Activated CD8-positive, alpha-beta memory T cell treated with anti-CD3 and anti-CD28 coated beads for 24 hours (primary cell): ENCODE measurements at regions not wholly inside any gene's neighbourhood (a gene's known extent, or its start where the extent isn't known, plus 50 kb on each side); places are given as distances from the start of the nearest gene placed in this dataset.
"Not testable (repeated sequence)": the region's sequence is repeated elsewhere in the genome, so short reads cannot be mapped to it uniquely, and the experiment has no call there.

Source experiments
- DNase-seq: peaks from one replicate; pipeline ENCODE4 v3.0.0-alpha.2; 2020

GRCh38 chr14:71165121-71166031 is 258.1 kb downstream of the PCNX1 start:
- no peak for DNase-seq

DNA sequence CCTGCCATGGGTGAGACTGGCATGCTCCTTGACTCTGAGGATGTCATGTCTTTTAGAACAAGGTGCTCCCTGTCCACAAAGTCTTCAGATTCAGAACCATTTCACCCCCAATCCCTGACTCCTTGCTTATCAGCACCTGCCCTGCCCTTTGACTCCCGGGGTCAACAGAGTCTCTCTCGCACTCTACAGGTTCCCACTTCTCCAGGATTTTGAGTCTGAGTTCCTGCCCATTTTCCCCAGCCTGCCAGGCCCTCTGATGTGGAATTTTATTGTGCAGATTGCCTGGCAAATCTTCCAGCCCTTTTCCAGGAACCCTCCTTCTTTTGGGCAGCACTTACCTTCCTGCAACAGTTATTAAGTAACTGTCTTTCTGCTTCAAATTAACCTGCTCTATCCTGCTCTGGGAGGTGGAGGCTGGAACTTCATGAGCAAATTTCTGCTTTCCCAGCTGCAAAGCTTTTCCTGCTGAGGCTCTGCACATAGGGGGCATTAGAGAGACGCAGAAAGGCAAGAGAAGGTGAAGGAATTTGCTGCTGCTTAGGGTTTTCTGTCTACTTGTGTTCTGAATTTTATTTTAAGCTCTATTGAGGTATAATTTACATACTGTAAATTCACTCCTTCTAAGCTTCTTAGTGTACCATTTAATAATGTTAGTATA is 259.1 kb downstream of the PCNX1 start:
- no peak for DNase-seq

DNA sequence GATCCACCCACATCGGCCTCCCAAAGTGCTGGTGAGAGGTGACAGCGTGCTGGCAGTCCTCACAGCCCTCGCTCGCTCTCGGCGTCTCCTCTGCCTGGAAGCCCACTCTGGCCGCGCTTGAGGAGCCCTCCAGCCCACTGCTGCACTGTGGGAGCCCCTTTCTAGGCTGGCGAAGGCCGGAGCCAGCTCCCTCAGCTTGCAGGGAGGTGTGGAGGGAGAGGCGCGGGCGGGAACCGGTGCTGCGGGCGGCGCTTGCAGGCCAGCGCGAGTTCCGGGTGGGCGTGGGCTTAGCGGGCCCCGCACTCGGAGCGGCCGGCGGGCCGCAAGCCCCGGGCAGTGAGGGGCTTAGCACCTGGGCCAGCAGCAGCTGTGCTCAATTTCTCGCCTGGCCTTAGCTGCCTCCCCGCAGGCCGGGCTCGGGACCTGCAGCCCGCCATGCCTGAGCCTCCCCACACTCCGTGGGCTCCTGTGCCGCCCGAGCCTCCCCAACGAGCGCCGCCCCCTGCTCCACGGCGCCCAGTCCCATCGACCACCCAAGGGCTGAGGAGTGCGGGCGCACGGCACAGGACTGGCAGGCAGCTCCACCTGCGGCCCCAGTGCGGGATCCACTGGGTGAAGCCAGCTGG is 260.2 kb downstream of the PCNX1 start:
- DNase-seq = not testable (repeated sequence)

DNA sequence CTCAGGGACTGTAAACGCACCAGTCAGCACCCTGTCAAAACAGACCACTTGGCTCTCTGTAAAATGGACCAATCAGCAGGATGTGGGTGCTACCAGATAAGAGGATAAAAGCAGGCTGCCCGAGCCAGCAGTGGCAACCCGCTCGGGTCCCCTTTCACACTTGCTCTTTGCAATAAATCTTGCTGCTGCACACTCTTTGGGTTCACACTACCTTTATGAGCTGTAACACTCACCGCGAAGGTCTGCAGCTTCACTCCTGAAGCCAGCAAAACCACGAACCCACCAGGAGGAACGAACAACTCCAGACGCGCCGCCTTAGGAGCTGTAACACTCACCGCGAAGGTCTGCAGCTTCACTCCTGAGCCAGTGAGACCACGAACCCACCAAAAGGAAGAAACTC is 260.9 kb downstream of the PCNX1 start:
- DNase-seq = peak; percentile 69

- DNase-seq = no peak
These were observed 261.5 kb downstream of the PCNX1 start for GRCh38 chr14:71168564-71169427.

DNA sequence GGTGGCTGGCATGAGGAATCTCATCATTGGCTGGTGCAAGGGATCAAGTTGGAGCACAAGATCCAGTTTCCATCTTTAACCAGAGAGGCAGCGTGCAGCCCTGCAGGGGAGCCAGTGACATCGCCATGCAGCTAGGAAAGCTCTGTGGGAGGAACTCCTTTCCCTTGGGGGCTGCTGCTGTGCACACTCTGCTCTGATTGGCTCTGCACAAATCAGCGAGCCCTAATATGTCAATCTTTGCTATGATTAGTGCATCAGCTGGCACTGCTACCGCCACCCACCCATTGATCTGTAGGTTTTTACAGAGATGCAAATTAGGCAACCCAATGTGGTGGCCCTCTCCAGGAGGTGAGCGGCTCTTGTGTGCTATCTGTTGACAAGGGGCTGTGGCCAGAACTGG is 262.6 kb downstream of the PCNX1 start:
- DNase-seq = no peak

GRCh38 chr14:71175491-71175890 is 268.2 kb downstream of the PCNX1 start:
- DNase-seq = no peak

DNA sequence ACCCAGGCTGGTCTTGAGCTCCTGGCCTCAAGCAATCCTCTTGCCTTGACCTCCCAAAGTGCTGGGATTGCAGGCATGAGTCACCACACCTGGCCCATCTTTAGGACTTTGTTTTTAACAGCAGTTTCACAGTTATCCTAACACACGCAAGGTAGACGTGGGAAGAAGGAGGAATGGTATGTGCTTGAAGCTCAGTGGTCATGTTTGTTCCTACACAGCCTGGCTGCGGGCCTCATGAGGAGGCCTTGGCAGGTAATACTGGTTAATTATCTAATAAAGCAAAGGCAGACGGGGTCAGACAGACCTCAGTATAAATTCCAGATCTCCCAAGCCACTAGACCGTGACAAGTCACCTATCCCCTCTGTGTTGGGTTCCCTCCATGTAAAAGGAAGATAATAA is 271.8 kb downstream of the PCNX1 start:
- no peak for DNase-seq

DNA sequence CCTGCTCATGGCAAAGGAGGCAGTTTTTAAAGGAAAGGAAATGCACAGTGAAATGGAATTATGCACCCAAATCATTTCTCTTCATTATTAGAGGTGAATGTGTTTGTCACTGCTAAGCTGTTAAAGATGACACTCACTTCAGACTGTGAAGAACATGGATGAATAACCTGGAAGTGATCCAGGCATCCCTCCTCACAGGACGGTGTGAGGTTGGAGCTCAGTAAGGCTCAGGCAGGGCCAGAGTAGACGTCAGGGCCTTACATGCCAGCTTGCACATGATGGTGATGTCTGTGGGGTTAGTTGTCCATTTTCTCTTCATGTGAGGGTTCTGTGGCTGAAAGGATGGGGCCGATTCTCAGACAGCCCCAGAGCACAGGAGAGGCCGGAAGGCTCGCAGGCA is 273.1 kb downstream of the PCNX1 start:
- DNase-seq = no peak

DNA sequence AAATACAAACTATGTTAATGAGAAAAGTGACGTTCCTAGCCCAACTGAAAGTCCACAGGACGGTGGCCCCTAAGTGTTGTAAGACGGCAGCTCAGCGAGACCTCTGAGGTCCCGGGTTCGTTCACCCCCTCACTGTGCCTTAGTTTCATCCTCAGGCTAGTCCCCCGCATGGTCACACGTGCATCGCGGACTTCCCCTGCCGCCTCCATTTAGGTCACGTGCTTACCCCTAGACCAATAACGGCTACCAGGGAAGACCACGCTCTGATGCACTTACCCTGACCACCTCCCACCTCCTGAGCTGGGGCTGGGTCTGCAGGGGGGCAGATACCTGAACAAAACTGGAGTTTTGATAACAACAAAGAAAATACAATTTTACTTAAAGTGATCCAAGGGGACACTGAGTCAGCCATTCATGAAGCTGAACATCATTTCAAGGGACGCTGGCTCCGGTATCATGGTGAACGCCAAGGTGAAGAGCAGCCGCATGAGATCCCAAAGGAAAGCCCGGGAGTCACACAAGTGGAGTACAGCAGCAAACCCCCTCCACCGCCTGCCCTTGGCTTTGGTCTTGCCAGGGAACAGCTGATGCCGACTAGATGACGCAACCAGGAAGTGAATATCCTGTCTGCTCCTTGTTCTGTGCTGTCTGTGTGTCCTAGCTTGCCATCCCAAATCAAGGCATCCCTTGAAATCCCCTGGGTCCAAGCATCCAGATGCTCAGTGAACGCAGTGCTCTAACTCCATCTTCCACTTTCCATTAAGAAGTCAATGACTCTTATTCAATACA is 274.1 kb downstream of the PCNX1 start:
- no peak for DNase-seq

- DNase-seq = no peak
These were observed 276.8 kb downstream of the PCNX1 start for GRCh38 chr14:71183876-71184689.

DNA sequence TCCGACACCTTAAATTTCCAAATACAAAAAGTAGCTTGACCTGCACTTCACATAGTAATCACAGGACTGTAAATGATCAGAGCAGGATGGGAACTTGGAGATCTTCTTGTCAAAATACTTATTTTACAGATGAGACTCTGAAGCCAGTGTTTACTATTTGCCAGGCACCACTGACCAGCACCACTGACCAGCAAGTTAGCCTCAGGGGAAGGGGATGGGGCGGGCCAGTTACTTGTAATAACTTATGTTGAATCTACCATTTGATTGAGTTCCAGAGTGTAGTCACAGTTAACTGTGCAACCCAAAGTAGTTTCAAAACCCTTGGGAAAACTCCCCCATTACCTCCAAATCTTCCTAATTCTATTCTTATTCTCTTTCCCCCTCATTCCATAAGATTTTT is 278.4 kb downstream of the PCNX1 start:
- no peak for DNase-seq

- DNase-seq = no peak
These were observed 280.5 kb downstream of the PCNX1 start for GRCh38 chr14:71187633-71188356.

DNA sequence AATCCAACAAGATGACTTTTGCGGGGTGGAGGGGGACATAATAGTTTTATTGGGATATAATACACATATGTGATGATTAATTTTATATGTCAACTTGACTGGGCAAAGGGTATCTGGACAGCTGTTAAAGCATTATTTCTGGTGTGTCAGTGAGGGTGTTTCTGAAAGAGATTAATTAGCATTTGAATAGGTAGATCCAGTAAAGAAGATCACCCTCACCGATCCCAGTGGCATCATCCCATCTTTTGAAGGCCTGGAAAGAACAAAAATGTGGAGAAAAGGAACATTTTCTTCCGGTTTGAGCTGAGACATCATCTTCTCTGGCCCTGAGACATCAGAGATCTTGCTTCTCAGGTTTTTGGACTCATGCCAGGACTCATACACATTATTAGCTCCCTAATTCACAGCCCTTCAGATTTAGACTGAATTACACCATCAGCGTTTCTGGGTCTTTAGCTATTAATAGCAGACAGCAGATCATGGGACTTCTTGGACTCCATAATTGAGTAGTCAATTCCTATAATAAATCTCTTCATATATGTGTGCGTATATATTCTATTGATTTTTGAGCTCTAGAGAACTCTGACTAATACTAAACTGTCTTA is 283.6 kb downstream of the PCNX1 start:
- DNase-seq = no peak

DNA sequence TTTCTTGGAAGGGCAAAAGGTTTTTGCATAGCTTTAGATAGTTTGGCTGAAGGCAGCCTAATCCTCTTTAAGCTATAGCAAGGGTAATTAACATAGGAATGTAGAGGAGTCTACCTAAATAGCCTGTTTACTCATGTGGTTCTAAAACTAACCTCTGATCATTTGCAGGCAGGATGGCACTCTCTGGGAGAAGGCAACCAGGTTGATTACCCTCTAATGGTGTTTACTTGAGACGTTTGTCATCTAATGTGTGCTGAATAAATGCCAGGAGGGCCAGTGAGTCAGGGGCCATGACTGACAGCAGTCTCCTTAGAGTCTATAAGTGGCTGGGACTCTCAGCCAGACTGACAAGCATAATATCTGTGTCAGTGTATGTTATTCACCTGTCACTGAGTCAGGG is 286.4 kb downstream of the PCNX1 start:
- no peak for DNase-seq

DNA sequence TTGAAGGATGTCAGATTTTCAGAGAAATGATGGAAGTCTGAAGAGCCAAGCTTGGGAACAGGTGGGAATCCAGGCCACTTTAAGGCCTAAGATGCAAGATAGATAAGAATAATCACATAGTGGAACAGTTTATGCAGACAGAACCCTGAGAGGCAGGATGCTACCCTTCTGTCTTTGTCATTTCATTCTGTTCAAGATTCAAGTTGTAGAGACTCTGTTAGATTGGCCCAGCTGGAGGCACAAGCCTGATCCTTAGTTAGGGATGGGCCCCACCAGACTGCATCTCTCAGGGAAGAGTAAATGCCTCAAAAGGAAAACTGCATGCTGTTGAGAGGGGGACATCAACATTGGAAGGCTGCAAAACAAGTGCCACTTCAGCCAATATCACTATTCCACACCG is 287.0 kb downstream of the PCNX1 start:
- DNase-seq = no peak

DNA sequence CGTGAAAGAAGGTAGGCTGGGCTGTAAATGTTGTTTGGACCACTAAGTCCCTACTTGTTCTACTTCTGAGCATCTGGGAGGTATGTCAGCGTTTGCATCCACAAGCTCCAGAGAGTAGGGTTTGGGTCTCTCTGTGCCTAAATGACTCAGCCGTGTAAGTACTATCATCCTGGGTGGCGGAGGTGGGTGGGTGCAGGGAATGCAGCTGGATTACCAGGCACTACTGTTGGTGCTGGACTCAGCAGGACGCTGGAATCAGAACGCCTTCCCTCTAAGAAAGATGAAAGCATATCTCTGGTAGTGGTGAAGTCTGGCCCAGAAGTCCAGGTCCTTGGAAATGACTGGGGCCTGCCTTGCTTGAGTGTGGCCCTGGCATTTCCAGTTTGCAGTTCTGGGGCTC is 289.7 kb downstream of the PCNX1 start:
- DNase-seq = no peak

DNA sequence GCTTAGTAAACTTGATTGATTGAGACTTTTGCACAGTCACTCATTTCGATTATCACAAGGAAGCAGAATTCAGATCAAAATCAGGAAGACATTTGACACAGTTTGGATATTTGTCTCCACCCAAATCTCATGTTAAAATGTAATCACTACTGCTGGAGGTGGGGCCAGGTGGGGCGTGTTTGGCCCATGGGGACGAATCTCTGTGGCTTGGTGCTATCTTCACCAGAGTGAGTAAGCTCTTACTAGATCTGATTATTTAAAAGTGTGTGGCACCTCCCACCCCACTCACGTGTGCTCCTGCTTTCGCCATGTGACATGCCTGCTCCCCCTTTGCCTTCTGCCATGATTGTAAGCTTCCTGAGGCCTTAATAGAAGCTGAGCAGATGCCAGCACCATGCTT is 291.4 kb downstream of the PCNX1 start:
- DNase-seq = no peak

DNA sequence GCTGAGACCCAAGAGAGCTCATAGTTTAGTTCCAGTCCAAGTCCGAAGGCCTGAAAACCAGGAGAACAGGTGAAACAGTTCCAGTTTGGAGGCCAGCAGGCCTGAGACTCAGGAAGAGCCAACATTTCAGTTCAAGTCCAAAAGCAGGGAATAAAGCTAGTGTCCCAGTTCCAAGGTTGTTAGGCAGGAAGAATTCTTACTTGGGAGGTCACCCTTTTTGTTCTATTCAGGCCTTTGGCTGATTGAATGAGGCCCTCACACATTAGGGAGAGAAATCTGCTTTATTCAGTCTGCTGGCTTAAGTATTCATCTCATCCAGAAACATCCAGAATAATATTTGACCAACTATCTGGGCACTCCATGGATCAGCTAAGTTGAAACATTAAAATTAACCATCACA is 294.6 kb downstream of the PCNX1 start:
- no peak for DNase-seq

DNA sequence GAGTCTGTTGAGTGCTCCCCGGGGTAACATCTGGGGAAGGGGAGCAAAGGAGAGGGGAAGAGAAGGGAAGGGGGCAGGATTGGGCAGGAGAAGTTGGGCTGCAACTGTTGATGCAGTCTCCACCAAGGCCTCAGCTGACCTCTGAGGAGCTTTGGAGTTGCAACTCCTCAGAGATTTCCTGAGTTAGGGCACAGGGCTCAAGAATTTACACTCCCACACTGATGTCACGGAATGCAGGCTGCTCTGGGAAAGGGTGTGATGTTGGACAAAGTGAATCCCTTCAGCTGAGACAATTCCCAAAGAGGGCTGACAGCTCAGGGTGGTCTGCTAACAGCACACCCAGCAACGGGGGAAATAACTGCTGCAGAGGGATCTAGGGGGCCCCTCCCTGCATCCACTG is 295.6 kb downstream of the PCNX1 start:
- no peak for DNase-seq
